DOHH2 (cell line): ENCODE measurements at regions not wholly inside any gene's neighbourhood (a gene's known extent, or its start where the extent isn't known, plus 50 kb on each side); places are given as distances from the start of the nearest gene placed in this dataset.

Experiments used
- CTCF ChIP-seq: fragments of 200-600 bp; sonication (generic); IDR thresholded peaks from one replicate; pipeline ENCODE4 v1.5.1; 2014; ENCODE audit warnings: antibody characterized with exemption, mild to moderate bottlenecking, low read depth, low read length; ENCODE audit not compliant: poor library complexity, severe bottlenecking
- EZH2phosphoT487 ChIP-seq: fragments of 200-600 bp; sonication (generic); IDR thresholded peaks from 2 replicates; pipeline ENCODE4 v1.6.1; 2017; ENCODE audit warnings: borderline replicate concordance, mild to moderate bottlenecking, antibody characterized with exemption, low read length, moderate library complexity, mixed read lengths

GRCh38 chr21:24276204-24276603, 1331.1 kb downstream of the MRPL39 start:
- TF ChIP-seq CTCF, result no peak
- TF ChIP-seq EZH2phosphoT487, result no peak
